Duodenal mucosa (tissue), 2 donors: ENCODE measurements at regions not wholly inside any gene's neighbourhood (a gene's known extent, or its start where the extent isn't known, plus 50 kb on each side); places are given as distances from the start of the nearest gene placed in this dataset.
A peak's percentile ranks its signal among the peaks of the same experiment; 100 is the strongest.
"Not testable (repeated sequence)": the region's sequence is repeated elsewhere in the genome, so short reads cannot be mapped to it uniquely, and the experiment has no call there.

Experiments
- H3K27ac ChIP-seq: one replicate; pipeline ENCODE4 v1.7.0; 2013; ENCODE audit warnings: low read depth, low read length
- H3K27me3 ChIP-seq, 2 donors: one replicate each; pipeline ENCODE4 v1.7.0; 2013; ENCODE audit warnings: low read length in 2 of 2, control low read depth in 1 of 2; ENCODE audit not compliant: insufficient read depth in 2 of 2, control insufficient read depth in 1 of 2
- H3K36me3 ChIP-seq, 2 donors: one replicate each; pipeline ENCODE4 v1.7.0; 2013; ENCODE audit warnings: low read length in 2 of 2, control low read depth in 1 of 2; ENCODE audit not compliant: insufficient read depth in 2 of 2, control insufficient read depth in 1 of 2
- H3K4me1 ChIP-seq, 2 donors: one replicate each; pipeline ENCODE4 v1.7.0; 2013; ENCODE audit warnings: low read length in 2 of 2, control low read depth in 1 of 2; ENCODE audit not compliant: insufficient read depth in 2 of 2, control insufficient read depth in 1 of 2
- H3K4me3 ChIP-seq, 2 donors: one replicate each; pipeline ENCODE4 v1.7.0; 2013; ENCODE audit warnings: low read length in 2 of 2, low read depth in 1 of 2
- H3K9ac ChIP-seq, 2 donors: one replicate each; pipeline ENCODE4 v1.7.0; 2013; ENCODE audit warnings: low read length in 2 of 2, low read depth in 1 of 2
- H3K9me3 ChIP-seq, 2 donors: one replicate each; pipeline ENCODE4 v1.7.0; 2013; ENCODE audit warnings: low read length in 2 of 2, control low read depth in 1 of 2; ENCODE audit not compliant: control insufficient read depth in 1 of 2

- Histone ChIP-seq H3K9ac (no peak overlapping the region), H3K36me3 (no peaks in the 10 kb centered on the region), H3K27me3 (no peaks in the 10 kb centered on the region), H3K27ac (no peak overlapping the region), H3K4me3 (no peak overlapping the region), H3K9me3 (no peaks in the 10 kb centered on the region), H3K4me1 (peaks cover 0 to 6% of the 10 kb centered on the region in 2 donors)
These were observed 164.6 kb upstream of the THBS1 start for GRCh38 chr15:39416258-39416657.

GRCh38 chr15:39417366-39418134 lies 163.3 kb upstream of the THBS1 start:
- H3K9ac ChIP-seq, result no peak overlapping the region
- H3K27ac ChIP-seq, result no peak overlapping the region

GRCh38 chr15:39419651-39420050 lies 161.2 kb upstream of the THBS1 start:
- Histone ChIP-seq H3K9ac (no peak overlapping the region), H3K4me1 (peaks cover 0 to 6% of the 10 kb centered on the region in 2 donors), H3K36me3 (no peaks in the 10 kb centered on the region)

More at GRCh38 chr15:39417366-39418134, 163.3 kb upstream of the THBS1 start:
- Histone ChIP-seq H3K4me1 (peaks cover 0 to 6% of the 10 kb centered on the region in 2 donors), H3K36me3 (no peaks in the 10 kb centered on the region), H3K9me3 (no peaks in the 10 kb centered on the region), H3K4me3 (no peak overlapping the region), H3K27me3 (no peaks in the 10 kb centered on the region)

GRCh38 chr15:39420123-39420852 lies 160.6 kb upstream of the THBS1 start:
- not testable (repeated sequence) for H3K9ac ChIP-seq, H3K4me1 ChIP-seq, H3K27ac ChIP-seq, H3K36me3 ChIP-seq, H3K27me3 ChIP-seq, H3K9me3 ChIP-seq
- peak overlapping the region in 1 of 2 donors; percentile 45 for H3K4me3 ChIP-seq

More at GRCh38 chr15:39419651-39420050, 161.2 kb upstream of the THBS1 start:
- Histone ChIP-seq H3K27ac (no peak overlapping the region), H3K4me3 (no peak overlapping the region), H3K27me3 (no peaks in the 10 kb centered on the region), H3K9me3 (no peaks in the 10 kb centered on the region)

- not testable (repeated sequence) for H3K27me3 ChIP-seq, H3K9me3 ChIP-seq, H3K36me3 ChIP-seq, H3K9ac ChIP-seq, H3K27ac ChIP-seq, H3K4me1 ChIP-seq
- peak overlapping the region in 1 of 2 donors; percentile 45 for H3K4me3 ChIP-seq
These were observed 160.1 kb upstream of the THBS1 start for GRCh38 chr15:39420853-39421192.

GRCh38 chr15:39426552-39427532 lies 154.0 kb upstream of the THBS1 start:
- Histone ChIP-seq H3K27me3 (no peaks in the 10 kb centered on the region), H3K9me3 (no peaks in the 10 kb centered on the region), H3K9ac (peak overlapping the region in 1 of 2 donors; percentile 7), H3K4me1 (peaks cover 13 to 23% of the 10 kb centered on the region in 2 donors), H3K27ac (no peak overlapping the region), H3K36me3 (no peaks in the 10 kb centered on the region), H3K4me3 (peak overlapping the region in 1 of 2 donors; percentile 11)

- H3K9ac ChIP-seq, result no peak overlapping the region
- H3K4me3 ChIP-seq, result no peak overlapping the region
- H3K27me3 ChIP-seq, result no peaks in the 10 kb centered on the region
- H3K4me1 ChIP-seq, result peaks cover 13 to 23% of the 10 kb centered on the region in 2 donors
- H3K27ac ChIP-seq, result no peak overlapping the region
- H3K9me3 ChIP-seq, result no peaks in the 10 kb centered on the region
- H3K36me3 ChIP-seq, result no peaks in the 10 kb centered on the region
These were observed 153.2 kb upstream of the THBS1 start for GRCh38 chr15:39427705-39428104.

GRCh38 chr15:39429898-39430357 lies 151.0 kb upstream of the THBS1 start:
- no peak overlapping the region for H3K27ac ChIP-seq

GRCh38 chr15:39430389-39430788 lies 150.5 kb upstream of the THBS1 start:
- no peak overlapping the region for H3K27ac ChIP-seq
- peaks cover 19 to 23% of the 10 kb centered on the region in 2 donors for H3K4me1 ChIP-seq
- no peak overlapping the region for H3K4me3 ChIP-seq
- no peak overlapping the region for H3K9ac ChIP-seq
- no peaks in the 10 kb centered on the region for H3K9me3 ChIP-seq
- H3K36me3 ChIP-seq, result no peaks in the 10 kb centered on the region
- no peaks in the 10 kb centered on the region for H3K27me3 ChIP-seq

More at GRCh38 chr15:39429898-39430357, 151.0 kb upstream of the THBS1 start:
- Histone ChIP-seq H3K4me1 (peaks cover 18 to 23% of the 10 kb centered on the region in 2 donors), H3K4me3 (no peak overlapping the region), H3K27me3 (no peaks in the 10 kb centered on the region), H3K9me3 (no peaks in the 10 kb centered on the region), H3K9ac (no peak overlapping the region), H3K36me3 (no peaks in the 10 kb centered on the region)
